Spleen (tissue), 7 donors: ENCODE measurements at regions not wholly inside any gene's neighbourhood (a gene's known extent, or its start where the extent isn't known, plus 50 kb on each side); places are given as distances from the start of the nearest gene placed in this dataset.

Source experiments
- POLR2A ChIP-seq, 3 donors: fragments of 450-650 bp; IDR thresholded peaks; one replicate each; pipeline ENCODE4 v1.5.1; 2017; ENCODE audit warnings: antibody characterized with exemption in 3 of 3, mild to moderate bottlenecking in 1 of 3
- POLR2AphosphoS5 ChIP-seq, 3 donors: sonication (generic); formaldehyde crosslinking; IDR thresholded peaks; one replicate each; pipeline ENCODE4 v1.5.1; 2017; ENCODE audit warnings: antibody characterized with exemption in 3 of 3
- TF ChIP-seq, protein P1 (sequence below), 11 experiments: fragments of 200-600 bp in 7 of 11; fragments of 450-650 bp in 4 of 11; sonication (generic) in 4 of 11; IDR thresholded peaks in 8 of 11; conservative IDR thresholded peaks in 3 of 11; 1 replicate in 7 of 11; 2 replicates in 4 of 11; pipeline versions ENCODE4 v1.4.0 to v1.8.0; 2016 to 2021; ENCODE audit warnings: antibody characterized with exemption in 11 of 11, inconsistent platforms in 4 of 11, mild to moderate bottlenecking in 1 of 11
- donor health status: DM: no; HTN: no; CAD: no; lungs with moderate emphysema.
- donor health status: DM: no; HTN: no; CAD: no.
- donor health status: DM: no; HTN: no; CAD: no.

DNA sequence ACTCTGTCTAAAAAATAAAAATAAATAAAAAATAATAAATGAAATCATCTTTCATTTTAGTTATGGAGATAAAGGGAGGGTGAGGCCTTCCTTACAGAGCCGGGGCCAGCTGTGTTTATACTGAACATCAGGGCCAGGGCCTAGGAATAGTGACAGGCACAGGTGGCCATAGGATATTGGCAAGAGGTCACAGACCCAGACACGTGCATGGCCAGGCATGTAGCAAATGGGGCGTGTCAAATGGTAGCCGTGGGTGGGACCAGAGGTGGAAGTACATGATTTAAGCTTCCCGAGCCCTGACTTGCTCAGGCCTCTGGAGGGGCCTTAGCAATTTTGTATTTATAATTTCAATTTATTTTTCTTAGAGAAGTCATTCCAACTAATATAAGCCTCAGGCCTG is 353.0 kb downstream of the ANKRD30A start:
- no peak for TF ChIP-seq POLR2AphosphoS5 (IDR thresholded peaks at IDR 0.05)
- TF ChIP-seq POLR2A (IDR thresholded peaks at IDR 0.05), result no peak
- TF ChIP-seq, protein P1, sequence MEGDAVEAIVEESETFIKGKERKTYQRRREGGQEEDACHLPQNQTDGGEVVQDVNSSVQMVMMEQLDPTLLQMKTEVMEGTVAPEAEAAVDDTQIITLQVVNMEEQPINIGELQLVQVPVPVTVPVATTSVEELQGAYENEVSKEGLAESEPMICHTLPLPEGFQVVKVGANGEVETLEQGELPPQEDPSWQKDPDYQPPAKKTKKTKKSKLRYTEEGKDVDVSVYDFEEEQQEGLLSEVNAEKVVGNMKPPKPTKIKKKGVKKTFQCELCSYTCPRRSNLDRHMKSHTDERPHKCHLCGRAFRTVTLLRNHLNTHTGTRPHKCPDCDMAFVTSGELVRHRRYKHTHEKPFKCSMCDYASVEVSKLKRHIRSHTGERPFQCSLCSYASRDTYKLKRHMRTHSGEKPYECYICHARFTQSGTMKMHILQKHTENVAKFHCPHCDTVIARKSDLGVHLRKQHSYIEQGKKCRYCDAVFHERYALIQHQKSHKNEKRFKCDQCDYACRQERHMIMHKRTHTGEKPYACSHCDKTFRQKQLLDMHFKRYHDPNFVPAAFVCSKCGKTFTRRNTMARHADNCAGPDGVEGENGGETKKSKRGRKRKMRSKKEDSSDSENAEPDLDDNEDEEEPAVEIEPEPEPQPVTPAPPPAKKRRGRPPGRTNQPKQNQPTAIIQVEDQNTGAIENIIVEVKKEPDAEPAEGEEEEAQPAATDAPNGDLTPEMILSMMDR (IDR thresholded peaks at IDR 0.05 in 8 of 11, conservative IDR thresholded peaks at IDR 0.05 in 3 of 11), result no peak
